Upper lobe of left lung (tissue), 4 donors: ENCODE measurements at regions not wholly inside any gene's neighbourhood (a gene's known extent, or its start where the extent isn't known, plus 50 kb on each side); places are given as distances from the start of the nearest gene placed in this dataset.

ENCODE experiments used
- EP300 ChIP-seq, 4 donors: sonication (generic); formaldehyde crosslinking; IDR thresholded peaks; one replicate each; pipeline ENCODE4 v1.5.1; 2017; ENCODE audit warnings: antibody characterized with exemption in 4 of 4, control low read depth in 2 of 4
- POLR2A ChIP-seq, 4 donors: fragments of 450-650 bp; IDR thresholded peaks; one replicate each; pipeline ENCODE4 v1.5.1; 2016 to 2017; ENCODE audit warnings: antibody characterized with exemption in 4 of 4, mild to moderate bottlenecking in 2 of 4
- TF ChIP-seq, protein P1 (sequence below), 6 experiments: fragments of 450-650 bp in 4 of 6; fragments of 200-600 bp in 2 of 6; sonication (generic) in 2 of 6; IDR thresholded peaks; one replicate each; pipeline ENCODE4 v1.5.1; 2016 to 2019; ENCODE audit warnings: antibody characterized with exemption in 6 of 6

GRCh38 chr6:87965806-87966205 is 81.8 kb upstream of the SPACA1 start:
- TF ChIP-seq POLR2A (IDR thresholded peaks at IDR 0.05) (no peak), EP300 (IDR thresholded peaks at IDR 0.05) (no peak)
- TF ChIP-seq, protein P1, sequence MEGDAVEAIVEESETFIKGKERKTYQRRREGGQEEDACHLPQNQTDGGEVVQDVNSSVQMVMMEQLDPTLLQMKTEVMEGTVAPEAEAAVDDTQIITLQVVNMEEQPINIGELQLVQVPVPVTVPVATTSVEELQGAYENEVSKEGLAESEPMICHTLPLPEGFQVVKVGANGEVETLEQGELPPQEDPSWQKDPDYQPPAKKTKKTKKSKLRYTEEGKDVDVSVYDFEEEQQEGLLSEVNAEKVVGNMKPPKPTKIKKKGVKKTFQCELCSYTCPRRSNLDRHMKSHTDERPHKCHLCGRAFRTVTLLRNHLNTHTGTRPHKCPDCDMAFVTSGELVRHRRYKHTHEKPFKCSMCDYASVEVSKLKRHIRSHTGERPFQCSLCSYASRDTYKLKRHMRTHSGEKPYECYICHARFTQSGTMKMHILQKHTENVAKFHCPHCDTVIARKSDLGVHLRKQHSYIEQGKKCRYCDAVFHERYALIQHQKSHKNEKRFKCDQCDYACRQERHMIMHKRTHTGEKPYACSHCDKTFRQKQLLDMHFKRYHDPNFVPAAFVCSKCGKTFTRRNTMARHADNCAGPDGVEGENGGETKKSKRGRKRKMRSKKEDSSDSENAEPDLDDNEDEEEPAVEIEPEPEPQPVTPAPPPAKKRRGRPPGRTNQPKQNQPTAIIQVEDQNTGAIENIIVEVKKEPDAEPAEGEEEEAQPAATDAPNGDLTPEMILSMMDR (IDR thresholded peaks at IDR 0.05) = no peak
